ENCODE measurements at regions not wholly inside any gene's neighbourhood (a gene's known extent, or its start where the extent isn't known, plus 50 kb on each side); places are given as distances from the start of the nearest gene placed in this dataset.

GRCh38 chr16:85344502-85345128 lies 232.3 kb upstream of the CIBAR2 start:
- Histone ChIP-seq H2AFZ (ENCODE audit: low read length) (no peak overlapping the region), H3K4me2 (ENCODE audit: low read depth, low read length, poor library complexity, severe bottlenecking) (no peak overlapping the region), H3K36me3 (ENCODE audit: insufficient read depth, low read length) (no peaks in the 10 kb centered on the region), H3K79me2 (ENCODE audit: insufficient read depth, low read length) (no peaks in the 10 kb centered on the region), H3F3A (ENCODE audit: low read depth) (no peaks in the 10 kb centered on the region), H3K9me3 (ENCODE audit: insufficient read depth, low read depth, low read length) (no peaks in the 10 kb centered on the region), H3K4me3 (ENCODE audit: low read length, poor library complexity, severe bottlenecking) (no peak overlapping the region), H3K27me3 (ENCODE audit: insufficient read depth, low read length, poor library complexity, severe bottlenecking) (no peaks in the 10 kb centered on the region), H4K20me1 (ENCODE audit: insufficient read depth, low read length, poor library complexity, severe bottlenecking) (no peaks in the 10 kb centered on the region), H3K9me2 (replicated peaks; ENCODE audit: low read depth, low read length) (no peaks in the 10 kb centered on the region), H3K4me1 (ENCODE audit: insufficient read depth, low read length, poor library complexity, severe bottlenecking) (no peaks in the 10 kb centered on the region), H3K9ac (ENCODE audit: low read depth, low read length, poor library complexity, severe bottlenecking) (no peak overlapping the region)
- TF ChIP-seq EZH2phosphoT487 (IDR thresholded peaks at IDR 0.05; ENCODE audit: borderline replicate concordance) (no peak), CTCF (conservative IDR thresholded peaks at IDR 0.05; ENCODE audit: low read length) (no peak)

GRCh38 chr16:85345129-85345639 lies 232.9 kb upstream of the CIBAR2 start:
- H3K4me2 ChIP-seq (ENCODE audit: low read depth, low read length, poor library complexity, severe bottlenecking) = no peak overlapping the region
- H3K4me3 ChIP-seq (ENCODE audit: low read length, poor library complexity, severe bottlenecking) = no peak overlapping the region
- H3K27me3 ChIP-seq (ENCODE audit: insufficient read depth, low read length, poor library complexity, severe bottlenecking) = no peaks in the 10 kb centered on the region
- no peaks in the 10 kb centered on the region for H3F3A ChIP-seq (ENCODE audit: low read depth)
- no peak overlapping the region for H2AFZ ChIP-seq (ENCODE audit: low read length)
- no peaks in the 10 kb centered on the region for H4K20me1 ChIP-seq (ENCODE audit: insufficient read depth, low read length, poor library complexity, severe bottlenecking)
- no peaks in the 10 kb centered on the region for H3K4me1 ChIP-seq (ENCODE audit: insufficient read depth, low read length, poor library complexity, severe bottlenecking)
- no peaks in the 10 kb centered on the region for H3K79me2 ChIP-seq (ENCODE audit: insufficient read depth, low read length)
- H3K9ac ChIP-seq (ENCODE audit: low read depth, low read length, poor library complexity, severe bottlenecking) = no peak overlapping the region
- no peak for TF ChIP-seq CTCF (conservative IDR thresholded peaks at IDR 0.05; ENCODE audit: low read length)
- TF ChIP-seq EZH2phosphoT487 (IDR thresholded peaks at IDR 0.05; ENCODE audit: borderline replicate concordance) = no peak
- H3K9me3 ChIP-seq (ENCODE audit: insufficient read depth, low read depth, low read length) = no peaks in the 10 kb centered on the region
- H3K9me2 ChIP-seq (replicated peaks; ENCODE audit: low read depth, low read length) = no peaks in the 10 kb centered on the region
- H3K36me3 ChIP-seq (ENCODE audit: insufficient read depth, low read length) = no peaks in the 10 kb centered on the region

- no peaks in the 10 kb centered on the region for H3K9me3 ChIP-seq (ENCODE audit: insufficient read depth, low read depth, low read length)
- H3K4me1 ChIP-seq (ENCODE audit: insufficient read depth, low read length, poor library complexity, severe bottlenecking) = no peaks in the 10 kb centered on the region
- H4K20me1 ChIP-seq (ENCODE audit: insufficient read depth, low read length, poor library complexity, severe bottlenecking) = no peaks in the 10 kb centered on the region
- H3K9ac ChIP-seq (ENCODE audit: low read depth, low read length, poor library complexity, severe bottlenecking) = no peak overlapping the region
- H3K4me2 ChIP-seq (ENCODE audit: low read depth, low read length, poor library complexity, severe bottlenecking) = no peak overlapping the region
- no peak overlapping the region for H3K4me3 ChIP-seq (ENCODE audit: low read length, poor library complexity, severe bottlenecking)
- no peaks in the 10 kb centered on the region for H3K36me3 ChIP-seq (ENCODE audit: insufficient read depth, low read length)
- TF ChIP-seq CTCF (conservative IDR thresholded peaks at IDR 0.05; ENCODE audit: low read length) = no peak
- no peak for TF ChIP-seq EZH2phosphoT487 (IDR thresholded peaks at IDR 0.05; ENCODE audit: borderline replicate concordance)
- no peaks in the 10 kb centered on the region for H3F3A ChIP-seq (ENCODE audit: low read depth)
- no peaks in the 10 kb centered on the region for H3K9me2 ChIP-seq (replicated peaks; ENCODE audit: low read depth, low read length)
- no peak overlapping the region for H2AFZ ChIP-seq (ENCODE audit: low read length)
- no peaks in the 10 kb centered on the region for H3K27me3 ChIP-seq (ENCODE audit: insufficient read depth, low read length, poor library complexity, severe bottlenecking)
- H3K79me2 ChIP-seq (ENCODE audit: insufficient read depth, low read length) = no peaks in the 10 kb centered on the region
Measured at GRCh38 chr16:85346404-85347212, 234.3 kb upstream of the CIBAR2 start.

Measured in Loucy (cell line).